ENCODE measurements at regions not wholly inside any gene's neighbourhood (a gene's known extent, or its start where the extent isn't known, plus 50 kb on each side); places are given as distances from the start of the nearest gene placed in this dataset.

DNA sequence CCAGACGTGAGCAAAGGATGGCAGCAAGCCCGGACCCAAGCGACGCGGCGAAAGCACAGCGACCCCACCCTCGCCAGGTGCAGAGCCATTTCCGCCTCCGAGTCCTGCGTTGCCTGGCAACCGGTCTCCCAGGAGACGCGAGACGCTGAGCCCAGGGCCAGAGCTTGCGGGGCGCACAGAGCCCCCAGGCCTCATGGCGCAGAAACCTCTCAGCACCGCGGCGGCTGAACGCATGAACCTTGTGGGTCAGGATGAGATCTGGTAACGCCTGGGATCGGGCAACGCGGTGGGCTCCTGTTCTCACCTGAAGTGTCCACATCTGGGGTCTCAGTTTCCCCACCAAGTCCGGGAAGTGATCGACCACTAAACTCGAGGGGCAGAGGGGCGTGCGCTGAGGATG, 77.7 kb downstream of the ANKRD60 start:
- TF ChIP-seq, protein P1, sequence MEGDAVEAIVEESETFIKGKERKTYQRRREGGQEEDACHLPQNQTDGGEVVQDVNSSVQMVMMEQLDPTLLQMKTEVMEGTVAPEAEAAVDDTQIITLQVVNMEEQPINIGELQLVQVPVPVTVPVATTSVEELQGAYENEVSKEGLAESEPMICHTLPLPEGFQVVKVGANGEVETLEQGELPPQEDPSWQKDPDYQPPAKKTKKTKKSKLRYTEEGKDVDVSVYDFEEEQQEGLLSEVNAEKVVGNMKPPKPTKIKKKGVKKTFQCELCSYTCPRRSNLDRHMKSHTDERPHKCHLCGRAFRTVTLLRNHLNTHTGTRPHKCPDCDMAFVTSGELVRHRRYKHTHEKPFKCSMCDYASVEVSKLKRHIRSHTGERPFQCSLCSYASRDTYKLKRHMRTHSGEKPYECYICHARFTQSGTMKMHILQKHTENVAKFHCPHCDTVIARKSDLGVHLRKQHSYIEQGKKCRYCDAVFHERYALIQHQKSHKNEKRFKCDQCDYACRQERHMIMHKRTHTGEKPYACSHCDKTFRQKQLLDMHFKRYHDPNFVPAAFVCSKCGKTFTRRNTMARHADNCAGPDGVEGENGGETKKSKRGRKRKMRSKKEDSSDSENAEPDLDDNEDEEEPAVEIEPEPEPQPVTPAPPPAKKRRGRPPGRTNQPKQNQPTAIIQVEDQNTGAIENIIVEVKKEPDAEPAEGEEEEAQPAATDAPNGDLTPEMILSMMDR (IDR thresholded peaks at IDR 0.05; ENCODE audit: insufficient read depth, low read depth, low read length, missing control alignments): no peak
- DNase-seq (ENCODE audit: low read depth): no peak
- H3K4me3 ChIP-seq (ENCODE audit: low read length): no peak overlapping the region

DNA sequence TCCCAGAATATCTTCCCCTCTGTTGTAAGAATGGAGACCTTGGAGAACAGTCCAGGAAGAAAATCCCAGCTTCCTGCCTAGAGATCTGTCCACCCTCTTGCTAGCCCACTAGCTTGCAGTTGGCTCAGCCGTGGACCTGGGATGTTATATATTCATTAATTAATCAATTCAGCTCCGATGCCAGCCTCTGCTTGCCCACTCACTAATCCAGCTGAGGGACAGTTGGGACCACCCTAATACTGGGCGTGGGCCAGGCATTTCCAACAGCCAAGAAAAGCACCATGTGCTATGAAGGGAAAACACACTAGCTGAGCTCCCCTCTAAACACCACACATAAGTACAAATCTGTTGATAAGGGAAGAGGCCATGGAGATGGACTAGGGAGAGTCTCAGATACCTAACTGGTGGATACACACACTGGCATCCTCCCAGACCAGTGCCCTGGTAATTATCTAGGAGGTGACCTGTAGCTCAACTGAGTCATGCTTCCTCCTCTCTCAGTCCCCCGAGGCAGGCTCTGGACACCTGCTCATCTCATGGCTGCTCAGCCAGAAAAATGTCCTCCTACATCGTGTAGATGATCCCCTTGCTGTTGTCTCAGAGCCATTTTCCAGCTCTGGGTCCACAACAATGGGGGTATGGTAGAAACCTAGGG, 78.9 kb downstream of the ANKRD60 start:
- DNase-seq (ENCODE audit: low read depth): no peak
- no peak overlapping the region for H3K4me3 ChIP-seq (ENCODE audit: low read length)
- TF ChIP-seq, protein P1 (IDR thresholded peaks at IDR 0.05; ENCODE audit: insufficient read depth, low read depth, low read length, missing control alignments): no peak

DNA sequence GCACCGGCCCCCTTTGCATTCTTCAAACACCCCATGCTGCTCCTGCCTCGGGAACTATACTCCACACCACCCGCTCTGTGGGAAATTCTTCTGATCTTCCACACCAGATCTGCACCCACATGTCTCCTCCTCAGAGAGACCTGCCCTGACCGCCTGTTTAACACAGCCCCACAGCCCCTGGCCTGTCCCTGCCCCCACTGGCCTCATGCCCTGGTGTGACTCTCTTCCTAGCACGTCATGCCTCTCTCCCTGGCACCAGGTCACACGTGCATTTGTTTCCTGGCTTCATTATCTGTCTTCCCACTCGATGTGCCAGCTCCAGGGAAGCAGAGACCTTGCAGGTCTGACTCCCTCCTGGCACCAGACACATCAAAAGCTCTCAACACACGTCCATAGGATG, 79.6 kb downstream of the ANKRD60 start:
- TF ChIP-seq, protein P1 (IDR thresholded peaks at IDR 0.05; ENCODE audit: insufficient read depth, low read depth, low read length, missing control alignments): no peak
- no peak overlapping the region for H3K4me3 ChIP-seq (ENCODE audit: low read length)
- DNase-seq (ENCODE audit: low read depth): no peak

DNA sequence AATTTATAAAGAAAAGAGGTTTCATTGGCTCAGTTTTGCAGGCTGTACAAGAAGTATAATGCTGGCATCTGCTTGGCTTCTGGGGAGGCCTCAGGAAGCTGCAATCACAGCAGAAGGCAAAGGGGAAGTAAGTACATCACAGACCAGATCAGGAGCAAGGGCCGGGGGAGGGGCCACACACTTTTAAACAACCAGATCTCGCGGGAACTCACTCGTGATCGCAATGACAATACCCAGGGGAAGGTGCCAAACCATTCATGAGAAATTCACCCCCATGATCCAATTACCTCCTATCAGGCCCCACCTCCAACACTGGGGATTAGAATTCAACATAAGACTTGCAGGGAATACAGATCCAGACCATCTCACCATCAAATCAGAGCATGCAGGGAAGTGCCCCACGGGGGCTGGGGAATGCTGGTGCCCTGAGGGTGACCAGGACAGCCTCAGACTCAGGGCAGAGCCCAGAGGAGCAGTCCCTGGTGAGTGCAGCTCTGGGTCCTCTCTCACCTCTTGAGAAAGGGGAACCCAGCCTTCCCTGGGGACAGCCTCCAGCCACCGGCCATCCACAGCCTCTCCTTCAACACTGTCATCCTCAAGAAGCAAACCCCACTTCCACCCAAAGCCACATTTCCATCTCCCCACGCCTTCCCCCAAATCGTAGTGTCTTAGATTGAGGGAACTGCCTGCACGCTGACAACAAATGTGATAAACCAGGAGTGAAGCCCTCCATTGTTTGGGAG, 80.7 kb downstream of the ANKRD60 start:
- no peak for DNase-seq (ENCODE audit: low read depth)
- TF ChIP-seq, protein P1 (IDR thresholded peaks at IDR 0.05; ENCODE audit: insufficient read depth, low read depth, low read length, missing control alignments): no peak
- H3K4me3 ChIP-seq (ENCODE audit: low read length): no peak overlapping the region

DNA sequence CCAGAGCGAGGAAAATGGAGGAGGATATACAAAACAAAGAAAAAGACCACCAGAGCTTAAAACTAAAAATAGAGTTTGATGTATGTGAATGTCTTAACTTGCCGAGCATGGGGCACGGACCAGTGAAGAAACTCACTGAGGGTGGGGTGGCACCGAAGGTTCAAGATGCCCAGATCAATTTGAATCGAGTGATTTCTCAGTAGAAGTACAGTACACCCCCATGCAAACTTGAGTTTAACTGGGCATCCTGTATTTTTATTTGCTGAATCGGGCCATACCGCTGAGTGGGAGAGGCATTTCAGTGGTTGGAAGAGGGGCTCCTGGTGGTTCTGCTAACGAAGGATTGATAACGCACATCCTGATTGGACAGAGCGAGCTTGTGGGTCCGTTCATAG, 81.7 kb downstream of the ANKRD60 start:
- H3K4me3 ChIP-seq (ENCODE audit: low read length): no peak overlapping the region
- TF ChIP-seq, protein P1 (IDR thresholded peaks at IDR 0.05; ENCODE audit: insufficient read depth, low read depth, low read length, missing control alignments): no peak
- no peak for DNase-seq (ENCODE audit: low read depth)

DNA sequence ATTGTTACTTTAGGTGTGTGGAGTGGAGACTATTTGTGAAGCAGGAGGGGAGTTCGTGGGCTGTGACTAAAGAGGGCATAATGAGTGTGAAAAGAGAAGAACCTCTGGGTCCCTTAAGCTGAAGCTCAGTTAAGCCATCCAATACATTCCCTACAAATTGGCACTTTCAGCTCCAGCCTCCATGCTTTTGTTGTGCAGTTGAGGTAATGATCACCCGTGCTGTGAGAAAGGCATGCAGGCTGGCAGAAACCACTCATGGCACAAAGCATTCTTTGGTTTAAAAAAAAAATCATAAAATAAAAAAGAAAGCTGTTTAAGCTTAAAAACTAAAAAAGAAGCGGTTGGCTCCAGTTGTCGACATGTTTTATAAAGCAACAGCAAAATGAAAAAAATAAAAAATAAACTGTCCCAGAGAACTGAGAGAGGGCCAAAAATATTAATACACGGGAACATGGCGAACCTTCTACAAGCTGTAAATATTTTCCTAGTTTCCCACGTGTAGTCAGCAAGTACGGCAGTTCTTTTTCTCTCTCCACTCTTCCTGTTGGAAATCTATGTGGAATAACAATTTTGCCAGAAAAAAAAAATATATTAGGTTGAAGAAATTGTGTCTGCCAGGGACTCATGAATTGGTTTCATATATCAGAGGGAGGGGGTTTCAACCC, 82.2 kb downstream of the ANKRD60 start:
- TF ChIP-seq, protein P1 (IDR thresholded peaks at IDR 0.05; ENCODE audit: insufficient read depth, low read depth, low read length, missing control alignments): no peak
- no peak overlapping the region for H3K4me3 ChIP-seq (ENCODE audit: low read length)
- no peak for DNase-seq (ENCODE audit: low read depth)
